ENCODE measurements at regions not wholly inside any gene's neighbourhood (a gene's known extent, or its start where the extent isn't known, plus 50 kb on each side); places are given as distances from the start of the nearest gene placed in this dataset.

- Histone ChIP-seq H3K4me2 (ENCODE audit: low read length) (no peak overlapping the region), H3K36me3 (ENCODE audit: control insufficient read depth, low read length) (no peaks in the 10 kb centered on the region), H3K9me3 (ENCODE audit: control insufficient read depth, insufficient read depth, low read length) (no peaks in the 10 kb centered on the region), H3K27me3 (ENCODE audit: control insufficient read depth, low read length) (no peaks in the 10 kb centered on the region), H3F3A (ENCODE audit: control insufficient read depth, insufficient read depth) (no peaks in the 10 kb centered on the region), H4K20me1 (ENCODE audit: control insufficient read depth, insufficient read depth, low read depth, low read length) (no peaks in the 10 kb centered on the region), H3K9me2 (replicated peaks; ENCODE audit: control insufficient read depth, low read length) (no peaks in the 10 kb centered on the region), H3K4me1 (ENCODE audit: control insufficient read depth, low read length) (no peaks in the 10 kb centered on the region), H3K4me3 (ENCODE audit: low read length) (no peak overlapping the region), H3K27ac (ENCODE audit: low read depth, low read length) (no peak overlapping the region), H3K79me2 (ENCODE audit: control insufficient read depth, low read length) (no peaks in the 10 kb centered on the region)
- TF ChIP-seq EZH2phosphoT487 (IDR thresholded peaks at IDR 0.05; ENCODE audit: borderline replicate concordance, low read length): no peak
- no peak for TF ChIP-seq CTCF (IDR thresholded peaks at IDR 0.05; ENCODE audit: low read depth, low read length, poor library complexity, severe bottlenecking)
Measured at GRCh38 chr9:96156171-96156974, 145.6 kb downstream of the HSD17B3 start.

- no peak for TF ChIP-seq CTCF (IDR thresholded peaks at IDR 0.05; ENCODE audit: low read depth, low read length, poor library complexity, severe bottlenecking)
- no peak for TF ChIP-seq EZH2phosphoT487 (IDR thresholded peaks at IDR 0.05; ENCODE audit: borderline replicate concordance, low read length)
- Histone ChIP-seq H3K4me3 (ENCODE audit: low read length) (no peak overlapping the region), H3K4me1 (ENCODE audit: control insufficient read depth, low read length) (no peaks in the 10 kb centered on the region), H3K79me2 (ENCODE audit: control insufficient read depth, low read length) (no peaks in the 10 kb centered on the region), H3K9me3 (ENCODE audit: control insufficient read depth, insufficient read depth, low read length) (no peaks in the 10 kb centered on the region), H3K27ac (ENCODE audit: low read depth, low read length) (no peak overlapping the region), H3K9me2 (replicated peaks; ENCODE audit: control insufficient read depth, low read length) (no peaks in the 10 kb centered on the region), H3K4me2 (ENCODE audit: low read length) (no peak overlapping the region), H4K20me1 (ENCODE audit: control insufficient read depth, insufficient read depth, low read depth, low read length) (no peaks in the 10 kb centered on the region), H3F3A (ENCODE audit: control insufficient read depth, insufficient read depth) (no peaks in the 10 kb centered on the region), H3K36me3 (ENCODE audit: control insufficient read depth, low read length) (no peaks in the 10 kb centered on the region), H3K27me3 (ENCODE audit: control insufficient read depth, low read length) (peaks cover 15% of the 10 kb centered on the region)
Measured at GRCh38 chr9:96154081-96154480, 147.9 kb downstream of the HSD17B3 start.

GRCh38 chr9:96152550-96152949 is 149.4 kb downstream of the HSD17B3 start:
- Histone ChIP-seq H3K4me2 (ENCODE audit: low read length) (no peak overlapping the region), H4K20me1 (ENCODE audit: control insufficient read depth, insufficient read depth, low read depth, low read length) (no peaks in the 10 kb centered on the region), H3K36me3 (ENCODE audit: control insufficient read depth, low read length) (no peaks in the 10 kb centered on the region), H3F3A (ENCODE audit: control insufficient read depth, insufficient read depth) (no peaks in the 10 kb centered on the region), H3K27me3 (ENCODE audit: control insufficient read depth, low read length) (peaks cover 15% of the 10 kb centered on the region), H3K9me2 (replicated peaks; ENCODE audit: control insufficient read depth, low read length) (no peaks in the 10 kb centered on the region), H3K4me3 (ENCODE audit: low read length) (no peak overlapping the region), H3K9me3 (ENCODE audit: control insufficient read depth, insufficient read depth, low read length) (no peaks in the 10 kb centered on the region), H3K79me2 (ENCODE audit: control insufficient read depth, low read length) (no peaks in the 10 kb centered on the region), H3K27ac (ENCODE audit: low read depth, low read length) (no peak overlapping the region), H3K4me1 (ENCODE audit: control insufficient read depth, low read length) (no peaks in the 10 kb centered on the region)
- TF ChIP-seq CTCF (IDR thresholded peaks at IDR 0.05; ENCODE audit: low read depth, low read length, poor library complexity, severe bottlenecking) (no peak), EZH2phosphoT487 (IDR thresholded peaks at IDR 0.05; ENCODE audit: borderline replicate concordance, low read length) (no peak)

Data from DOHH2 (cell line).